Right ventricle myocardium superior (tissue), 1 donor: ENCODE measurements at regions not wholly inside any gene's neighbourhood (a gene's known extent, or its start where the extent isn't known, plus 50 kb on each side); places are given as distances from the start of the nearest gene placed in this dataset.
"Not testable (repeated sequence)": the region's sequence is repeated elsewhere in the genome, so short reads cannot be mapped to it uniquely, and the experiment has no call there.

Source experiments
- ATAC-seq: fragments of 200-7000 bp; cut with Tn5 transposase; one replicate; pipeline ENCODE4 v1.9.1; 2020; ENCODE audit warnings: mild to moderate bottlenecking; ENCODE audit not compliant: poor library complexity
- DNase-seq: peaks from one replicate; pipeline ENCODE4 v3.0.0-alpha.2; 2020
- intact Hi-C: fragments of 100-400 bp; cut with DNase I; formaldehyde crosslinking; loops from one replicate; pipeline ENCODE4 v1.11.2; 2022
- donor health status: DM: no; HTN: yes; CAD: no; lungs with severe emphysema.

DNA sequence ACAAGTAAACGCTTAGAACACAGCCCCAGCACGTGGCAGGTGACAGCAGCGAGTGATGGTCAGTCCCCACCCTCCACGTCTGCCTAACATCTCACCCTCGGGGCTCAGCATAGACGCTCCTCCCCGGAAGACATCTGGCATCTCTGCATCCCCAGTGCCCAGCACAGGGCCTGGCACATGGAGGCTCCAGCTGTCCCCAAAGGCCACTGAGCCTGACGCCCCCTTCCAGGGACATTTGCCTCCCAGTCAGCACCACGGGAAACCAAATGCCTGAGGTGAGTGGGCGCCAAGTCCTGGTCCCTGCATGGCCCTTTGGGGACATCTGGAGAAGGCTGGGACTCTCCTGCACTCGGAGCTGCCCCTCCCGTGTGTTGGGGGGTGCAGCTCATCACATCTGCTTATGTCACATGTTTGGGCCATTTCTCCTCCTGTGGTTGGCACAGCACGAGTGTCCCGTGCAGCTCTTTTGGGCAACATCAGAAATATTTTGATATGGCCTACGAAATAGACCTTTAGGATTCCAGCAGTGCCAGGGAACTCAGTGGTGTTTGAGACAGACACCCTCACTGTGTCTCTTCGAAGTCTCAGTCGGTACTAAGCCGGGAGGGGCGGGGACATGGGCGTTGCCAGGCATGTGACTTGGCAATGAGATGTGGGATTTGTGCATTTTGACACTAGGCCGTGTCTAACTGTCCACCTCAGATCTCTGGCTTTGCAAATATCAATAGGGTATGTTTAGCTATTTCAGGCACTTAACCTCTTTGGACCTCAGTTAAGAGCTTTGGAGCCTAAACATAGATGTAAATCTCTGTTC, 315.0 kb downstream of the PTPRU start:
- intact Hi-C loops: no loop called here
- no peak for DNase-seq
- no peak for ATAC-seq

DNA sequence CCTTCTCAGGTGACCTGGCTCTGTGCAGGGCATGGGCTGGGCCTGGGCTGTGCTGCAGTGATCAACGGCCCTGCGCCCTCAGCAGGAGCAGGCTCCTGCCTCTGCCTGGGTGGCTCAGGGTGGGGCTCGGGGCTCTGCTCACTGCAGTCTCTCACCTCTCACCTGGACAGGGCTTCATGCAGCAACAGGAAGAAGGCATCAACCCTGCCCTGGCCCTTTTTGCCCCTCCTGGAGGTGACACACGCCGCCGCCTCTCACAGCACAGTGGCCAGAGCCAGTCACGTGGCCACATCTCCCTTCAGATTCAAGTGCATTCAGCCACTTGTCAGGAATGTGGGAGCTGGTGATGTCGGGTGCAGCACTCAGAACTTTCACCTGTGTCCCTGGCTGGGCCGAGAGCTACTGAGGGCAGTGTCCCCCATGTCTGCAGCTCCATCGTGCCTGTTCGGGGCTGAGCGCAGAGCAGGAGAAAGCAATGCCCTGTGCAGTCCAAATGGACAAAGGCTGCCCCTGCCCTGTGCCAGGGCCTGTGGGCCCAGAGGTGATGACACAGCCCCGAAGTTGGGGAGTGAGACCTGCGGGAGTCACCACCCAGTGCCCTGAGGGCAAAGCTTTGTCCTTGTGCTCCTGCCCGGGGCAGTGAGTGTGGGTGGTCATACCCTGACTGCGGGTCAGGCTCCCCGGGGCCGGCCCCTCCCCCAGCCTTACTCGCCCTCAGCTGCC, 314.0 kb downstream of the PTPRU start:
- ATAC-seq (no peak), DNase-seq (no peak)
- intact Hi-C loops: no loop called here

DNA sequence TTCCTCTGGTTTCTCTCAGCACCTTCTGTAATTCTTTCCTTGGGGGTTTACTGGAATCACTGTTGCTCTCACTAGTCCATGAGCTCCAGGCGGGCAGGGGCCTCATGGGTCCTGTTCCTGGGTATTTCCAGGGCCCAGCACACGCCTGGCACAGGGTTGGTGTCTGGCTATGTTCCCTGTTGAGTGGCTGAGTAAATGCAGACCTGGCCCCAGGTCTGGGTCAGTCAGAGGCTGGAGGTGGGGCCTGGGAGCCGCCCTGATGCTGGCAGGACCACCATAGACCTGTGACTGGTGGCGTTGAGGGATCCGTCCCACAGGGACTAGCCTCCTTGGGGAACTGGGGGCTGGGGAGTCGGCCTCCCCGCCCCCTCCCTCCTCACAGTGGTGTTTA, 313.4 kb downstream of the PTPRU start:
- DNase-seq, ATAC-seq, intact Hi-C loops: not testable (repeated sequence)

DNA sequence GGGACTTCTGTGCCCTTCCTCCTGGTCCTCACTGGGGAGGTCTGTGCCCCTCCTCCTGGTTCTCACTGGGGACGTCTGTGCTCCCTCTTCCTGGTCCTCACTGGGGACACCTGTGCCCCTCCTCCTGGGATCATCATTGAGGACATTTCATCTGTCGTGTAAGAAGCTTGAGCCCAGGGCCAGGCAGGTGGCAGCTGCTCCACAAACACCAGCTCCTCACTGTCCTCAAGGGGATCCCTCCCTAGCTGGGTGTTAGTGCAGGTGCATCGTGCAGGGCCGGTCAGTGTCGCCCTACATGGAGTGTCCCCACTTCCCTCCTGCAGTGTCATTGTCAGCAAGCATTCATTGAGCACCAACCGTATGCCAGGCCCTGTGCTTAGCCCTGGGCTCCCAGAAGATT, 312.7 kb downstream of the PTPRU start:
- no peak for ATAC-seq
- no peak for DNase-seq
- intact Hi-C loops: no loop called here

DNA sequence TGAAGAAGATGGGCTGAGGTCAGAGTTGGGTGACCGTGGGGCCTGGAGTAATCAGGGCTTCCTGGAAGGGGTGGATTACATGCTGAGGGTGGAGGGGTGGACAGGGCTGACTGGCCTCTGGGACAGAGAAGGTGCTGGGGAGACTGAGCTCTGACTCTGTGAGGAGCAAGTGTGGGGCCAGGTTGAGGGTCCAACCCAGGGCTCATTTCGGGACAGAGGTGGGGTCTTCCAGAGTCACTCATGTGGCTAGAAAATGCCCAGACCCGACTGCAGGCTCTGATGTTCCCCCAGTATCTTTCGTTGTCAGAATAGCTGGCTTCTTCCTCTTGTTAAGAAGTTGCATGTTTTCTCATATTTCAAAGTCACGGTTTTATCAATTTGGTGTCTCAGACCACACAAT, 311.8 kb downstream of the PTPRU start:
- ATAC-seq (no peak), DNase-seq (no peak)
- intact Hi-C loops: no loop called here

DNA sequence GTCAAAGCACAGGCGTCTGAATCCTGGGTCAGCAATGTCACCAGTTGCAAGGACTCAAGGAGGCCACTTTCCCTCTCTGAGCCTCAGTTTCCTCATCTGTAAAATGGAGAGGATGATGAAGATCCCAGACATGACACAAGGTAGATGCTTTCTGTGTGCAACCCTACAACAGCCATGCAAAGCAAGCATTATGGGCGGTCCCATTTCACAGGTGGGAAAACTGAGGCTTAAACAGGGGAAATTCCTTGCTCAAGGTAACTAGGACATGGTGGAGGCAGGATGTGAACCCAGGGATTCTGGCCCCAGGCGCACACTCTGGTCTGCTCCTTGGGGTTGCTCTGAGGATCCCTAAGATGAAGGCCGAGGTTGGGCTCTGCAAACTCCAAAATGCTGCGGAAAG, 311.0 kb downstream of the PTPRU start:
- ATAC-seq (no peak), DNase-seq (no peak)
- intact Hi-C loops: no loop called here

DNA sequence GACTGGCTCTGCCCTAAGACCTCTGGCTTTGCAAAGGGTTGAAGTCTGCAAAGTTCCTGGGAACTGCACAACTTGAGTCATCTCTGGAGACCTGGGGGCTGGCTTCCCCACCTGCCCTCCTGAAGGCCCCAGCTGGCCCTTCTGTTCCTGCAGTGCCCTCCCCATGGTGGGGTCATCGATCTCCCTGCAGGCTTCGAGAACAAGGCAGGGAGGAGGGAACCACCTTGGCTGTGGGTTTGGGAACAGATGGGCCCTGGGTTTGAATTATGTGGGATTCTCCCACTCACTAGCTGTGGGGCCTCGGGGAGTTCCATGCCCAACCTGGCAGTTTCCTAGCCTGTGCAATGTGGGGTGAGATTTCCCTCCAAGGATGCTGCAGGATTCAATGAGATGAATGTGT, 310.2 kb downstream of the PTPRU start:
- intact Hi-C loops: no loop called here
- no peak for ATAC-seq
- DNase-seq: no peak

DNA sequence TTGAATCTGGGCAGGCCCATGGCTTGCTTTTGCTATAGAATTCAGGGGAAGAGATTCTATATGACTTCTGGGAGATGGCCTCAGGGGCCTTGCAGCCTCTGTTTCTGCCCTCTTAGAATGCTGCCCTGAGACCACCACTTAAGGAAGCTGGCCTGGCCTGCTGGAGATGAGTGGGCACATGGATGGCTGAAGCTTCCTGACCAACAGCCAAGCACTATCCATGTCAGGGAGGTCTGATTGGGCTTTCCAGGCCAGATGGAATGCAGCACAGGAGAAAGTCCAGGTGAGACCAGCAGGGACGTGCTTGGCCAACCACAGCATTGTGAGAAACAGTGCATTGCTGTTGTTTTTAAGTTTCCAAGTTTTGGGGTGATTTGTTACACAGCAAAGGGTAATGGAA, 308.1 kb downstream of the PTPRU start:
- no peak for DNase-seq
- intact Hi-C loops: no loop called here
- no peak for ATAC-seq

DNA sequence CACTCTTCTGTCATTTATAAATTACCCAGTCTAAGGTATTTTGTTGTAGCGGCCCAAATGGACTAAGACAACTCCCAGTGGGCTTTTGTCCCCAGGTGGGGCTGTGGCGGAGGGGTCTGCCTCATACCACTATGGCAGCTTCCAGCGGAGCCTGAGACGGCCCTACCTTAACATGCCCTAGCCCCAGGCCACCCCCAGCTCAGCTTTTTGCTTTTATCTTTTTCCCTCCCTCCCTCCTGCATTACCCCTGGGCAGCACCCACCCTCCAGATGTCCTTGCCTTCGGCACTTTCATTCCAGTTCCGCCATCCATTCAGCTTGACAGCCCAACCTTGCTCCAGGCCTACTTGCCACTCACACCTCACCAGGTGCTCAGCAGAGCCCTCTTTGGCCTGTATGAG, 307.3 kb downstream of the PTPRU start:
- ATAC-seq (no peak), DNase-seq (no peak)
- intact Hi-C loops: no loop called here

DNA sequence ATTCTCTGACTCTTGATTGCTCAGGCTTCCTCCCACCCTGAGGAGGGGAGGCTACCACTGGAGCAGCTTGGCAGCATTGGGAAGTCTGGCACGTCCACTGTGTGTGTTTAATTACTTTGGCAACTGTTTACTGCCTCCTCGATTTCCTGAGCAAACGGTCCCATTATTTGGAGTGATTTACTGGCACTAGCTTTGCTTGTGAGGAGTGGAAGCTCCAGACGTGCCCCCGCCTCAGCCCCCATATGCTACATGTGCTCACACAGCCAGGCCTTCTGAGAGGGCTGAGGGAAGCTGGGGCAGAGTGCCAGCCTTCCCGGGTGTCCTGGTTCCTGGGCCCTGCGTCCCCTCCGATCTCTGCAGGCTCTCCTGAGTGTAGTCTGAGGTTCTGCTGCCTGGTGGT, 306.2 kb downstream of the PTPRU start:
- DNase-seq (no peak), ATAC-seq (no peak)
- intact Hi-C loops: no loop called here

GRCh38 chr1:29541631-29542030, 305.3 kb downstream of the PTPRU start:
- no peak for ATAC-seq
- no peak for DNase-seq
- intact Hi-C loops: no loop called here

- no peak for ATAC-seq
Observed at GRCh38 chr1:29540801-29541357, 304.6 kb downstream of the PTPRU start.

GRCh38 chr1:29539971-29540370, 303.6 kb downstream of the PTPRU start:
- intact Hi-C loops: no loop called here
- no peak for DNase-seq
- ATAC-seq: no peak

More at GRCh38 chr1:29540801-29541357, 304.6 kb downstream of the PTPRU start:
- intact Hi-C loops: no loop called here
- no peak for DNase-seq

GRCh38 chr1:29538586-29538985, 302.3 kb downstream of the PTPRU start:
- ATAC-seq: no peak
- intact Hi-C loops: no loop called here
- no peak for DNase-seq

DNA sequence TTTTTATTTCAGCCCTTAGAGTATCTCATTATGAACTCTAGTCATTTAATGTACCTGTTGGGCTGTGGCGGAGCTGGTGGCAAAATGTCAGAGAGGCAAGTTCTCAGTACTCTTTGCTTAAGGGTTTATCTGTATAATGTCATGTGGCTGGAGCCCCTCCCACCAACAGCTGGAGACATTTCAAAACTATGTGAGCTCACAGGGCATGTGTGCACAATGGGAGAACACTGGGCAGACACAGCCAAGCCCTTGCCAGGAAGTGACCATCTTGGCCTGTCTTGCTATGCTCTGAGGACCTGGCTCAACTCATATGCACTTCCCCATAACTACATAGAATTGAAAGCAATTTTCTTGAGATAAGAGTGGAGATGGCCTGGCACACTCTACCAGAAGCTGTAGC, 296.4 kb downstream of the PTPRU start:
- intact Hi-C loops: no loop called here
- ATAC-seq (no peak), DNase-seq (no peak)

DNA sequence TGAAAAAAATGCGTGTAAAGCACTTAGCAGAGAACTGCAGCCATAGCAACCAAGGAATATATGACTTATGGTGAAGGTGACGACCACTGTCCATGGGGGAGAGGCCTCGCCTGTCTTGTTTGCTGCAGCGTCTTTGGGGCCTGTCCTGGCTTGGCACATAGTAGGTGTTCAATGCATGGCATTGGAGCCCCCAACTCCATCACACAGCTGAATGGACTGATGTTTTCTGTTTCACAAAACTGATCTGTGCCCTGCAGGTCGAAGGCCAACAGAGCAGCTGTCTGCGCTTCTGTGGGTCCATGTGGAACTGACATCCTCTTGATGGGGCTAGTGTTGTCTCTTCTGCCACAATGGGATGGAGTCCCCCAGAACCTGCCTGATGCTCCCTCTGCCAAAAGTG, 296.0 kb downstream of the PTPRU start:
- no peak for DNase-seq
- ATAC-seq: no peak
- intact Hi-C loops: no loop called here

GRCh38 chr1:29531596-29531995, 295.3 kb downstream of the PTPRU start:
- DNase-seq: no peak
- ATAC-seq: no peak
- intact Hi-C loops: no loop called here

GRCh38 chr1:29529677-29530278, 293.5 kb downstream of the PTPRU start:
- no peak for DNase-seq
- intact Hi-C loops: no loop called here
- no peak for ATAC-seq

GRCh38 chr1:29527314-29528004, 291.1 kb downstream of the PTPRU start:
- DNase-seq (no peak), ATAC-seq (no peak)
- intact Hi-C loops: no loop called here
